ENCODE measurements at regions not wholly inside any gene's neighbourhood (a gene's known extent, or its start where the extent isn't known, plus 50 kb on each side); places are given as distances from the start of the nearest gene placed in this dataset.

- TF ChIP-seq CTCF (IDR thresholded peaks at IDR 0.05): no peak
- TF ChIP-seq POLR2A (IDR thresholded peaks at IDR 0.05): no peak
Observed at GRCh38 chrX:40359593-40359992, 221.2 kb upstream of the ATP6AP2 start.
